GM18498 (cell line): ENCODE measurements at regions not wholly inside any gene's neighbourhood (a gene's known extent, or its start where the extent isn't known, plus 50 kb on each side); places are given as distances from the start of the nearest gene placed in this dataset.
"Not testable (repeated sequence)": the region's sequence is repeated elsewhere in the genome, so short reads cannot be mapped to it uniquely, and the experiment has no call there.

Experiments used
- ATAC-seq: cut with Tn5 transposase; IDR thresholded peaks from one replicate; pipeline ENCODE4 v1.9.1; 2021; ENCODE audit warnings: mild to moderate bottlenecking, moderate library complexity; ENCODE audit not compliant: unreplicated experiment

GRCh38 chr14:55973911-55974630 lies 144.1 kb upstream of the PELI2 start:
- ATAC-seq: no peak

DNA sequence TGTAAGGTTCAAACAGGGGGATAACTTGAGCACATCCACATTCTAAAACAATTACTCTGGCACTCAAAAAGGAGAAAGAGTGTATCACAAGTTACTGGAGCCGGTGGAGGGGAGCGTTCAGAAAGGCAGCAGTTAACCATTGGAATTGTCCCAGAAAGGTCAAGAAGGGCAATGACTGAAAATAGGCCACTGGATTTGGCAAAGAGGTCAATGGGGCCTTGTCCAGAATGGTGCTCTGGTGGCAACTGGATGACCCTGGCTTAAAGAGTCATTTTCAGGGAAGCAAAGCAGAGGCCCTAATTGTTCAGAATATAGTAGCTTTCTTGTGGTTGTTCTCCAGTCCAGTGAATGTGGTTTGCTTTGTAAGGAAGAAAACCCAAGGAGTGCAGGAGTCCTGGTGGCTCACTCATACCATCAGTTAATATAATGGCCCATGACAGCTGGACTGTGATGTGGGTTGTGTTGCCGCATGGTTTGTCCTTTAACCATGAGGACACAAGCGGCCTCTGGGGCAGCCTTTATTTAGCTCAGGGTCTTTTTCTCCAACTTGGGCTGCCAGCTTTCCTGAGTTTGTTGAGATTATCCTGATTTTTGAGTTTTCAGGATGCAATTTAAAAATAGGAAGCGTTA lies 142.8 kb upstream of the PELI2 start:
- ATAC-seq: no peak

DNA sequence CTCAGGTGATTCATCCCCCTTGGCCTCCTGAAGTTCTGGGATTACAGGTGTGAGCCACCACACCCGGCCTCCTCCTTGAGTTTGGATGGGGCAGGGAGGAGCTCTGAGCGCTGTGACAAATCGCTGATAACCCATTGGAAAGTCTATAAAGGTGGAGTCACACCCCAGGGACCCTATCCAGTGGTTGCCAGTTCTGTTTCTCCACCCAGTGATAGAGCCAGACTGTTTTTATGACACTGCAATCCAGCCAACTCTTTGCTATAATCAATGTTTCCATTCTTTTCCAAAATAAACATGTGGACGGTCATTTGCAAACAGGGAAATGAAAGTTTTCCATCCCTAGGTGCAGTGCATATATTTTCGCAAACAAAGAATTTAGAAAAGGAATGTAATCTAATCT lies 142.0 kb upstream of the PELI2 start:
- ATAC-seq: no peak

DNA sequence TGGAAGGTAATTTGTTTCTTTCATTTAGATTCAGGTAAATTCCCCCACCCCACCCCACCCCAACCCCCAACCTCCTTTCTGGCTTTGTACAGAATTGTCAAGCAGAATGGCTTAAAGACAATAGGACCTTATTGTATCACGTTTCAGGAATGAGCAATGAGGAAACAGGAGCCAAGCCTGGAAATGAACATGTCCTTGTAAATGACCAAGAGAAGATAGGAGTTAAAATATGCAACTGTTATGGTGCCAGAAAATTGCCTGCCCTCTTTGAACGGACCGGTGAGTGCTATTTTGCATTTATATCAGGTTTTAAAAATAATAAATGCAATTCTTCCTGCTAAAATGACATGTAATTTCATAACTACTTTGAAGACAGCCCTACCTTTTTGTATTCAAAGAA lies 141.6 kb upstream of the PELI2 start:
- ATAC-seq: no peak

DNA sequence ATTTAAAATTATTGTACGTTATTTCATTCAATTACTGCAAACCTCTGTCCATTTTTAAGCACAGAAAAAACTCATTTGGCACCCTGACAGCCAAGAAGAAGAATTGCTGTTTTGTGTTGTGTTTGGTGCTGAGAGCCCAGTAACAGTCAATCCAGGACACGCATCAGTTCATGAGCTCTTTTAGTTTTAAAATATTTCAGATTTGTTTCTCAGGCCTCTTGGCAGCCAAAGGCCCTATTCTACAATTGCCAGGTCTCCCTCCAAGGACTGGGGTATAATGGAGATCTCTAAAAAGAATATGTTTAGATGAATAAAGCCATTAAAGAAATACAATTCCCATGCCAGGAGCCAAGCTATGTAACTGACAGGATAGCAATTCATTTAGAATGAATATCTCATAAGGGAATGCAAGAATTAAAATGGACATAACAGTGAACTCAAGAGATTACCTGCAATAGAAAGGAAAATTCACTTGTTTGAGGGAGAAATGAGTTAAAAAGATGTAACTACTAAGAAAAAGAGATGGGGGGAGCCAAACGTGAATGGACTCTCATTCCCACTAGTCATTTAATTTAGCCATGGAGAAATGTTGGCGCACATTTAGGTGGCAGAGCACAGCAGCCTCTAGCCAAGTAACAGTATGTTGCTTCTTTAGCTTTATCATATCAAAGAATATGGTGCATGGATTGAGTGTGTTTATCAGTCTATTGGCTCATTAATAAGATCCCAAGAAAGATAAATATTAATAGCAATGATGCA lies 140.6 kb upstream of the PELI2 start:
- ATAC-seq: no peak

GRCh38 chr14:55979096-55979495 lies 139.1 kb upstream of the PELI2 start:
- no peak for ATAC-seq

- ATAC-seq: no peak
Measured at GRCh38 chr14:55979781-55980180, 138.4 kb upstream of the PELI2 start.

DNA sequence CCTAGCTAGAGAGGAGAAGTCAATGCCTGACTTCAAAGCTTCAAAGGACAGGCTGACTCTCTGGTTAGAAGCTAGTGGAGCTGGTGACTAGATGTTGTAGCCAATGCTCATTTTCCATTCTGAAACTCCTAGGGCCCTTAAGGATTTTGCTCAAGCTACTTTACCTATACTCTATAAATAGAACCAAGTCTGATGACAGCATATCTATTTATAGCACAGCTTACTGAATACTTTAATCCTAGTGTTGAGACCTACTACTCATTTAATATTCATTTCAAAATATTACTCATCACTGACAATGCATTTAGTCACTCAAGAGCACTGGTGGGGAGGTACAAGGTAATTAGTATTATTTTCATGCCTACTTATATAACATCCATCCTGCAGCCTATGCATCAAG lies 137.2 kb upstream of the PELI2 start:
- ATAC-seq: no peak

DNA sequence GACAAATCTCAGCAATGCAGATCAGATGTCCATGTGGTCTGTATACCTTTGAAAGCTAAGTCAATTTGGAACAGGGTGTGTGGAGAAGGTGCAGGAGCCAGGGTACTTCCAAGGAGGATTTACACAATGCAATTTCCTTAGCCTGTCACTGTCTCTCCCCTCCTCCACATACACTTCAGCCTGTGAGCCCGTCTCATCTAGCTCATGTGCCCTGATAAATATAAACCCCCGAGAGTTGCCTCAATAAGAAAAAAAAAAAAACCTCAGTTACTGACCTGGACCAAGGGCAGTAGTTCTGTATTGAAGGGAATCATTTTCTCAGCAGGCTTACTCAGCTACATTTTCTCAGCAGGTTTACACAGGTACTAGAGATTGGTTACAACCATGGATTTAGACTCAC lies 132.1 kb upstream of the PELI2 start:
- ATAC-seq: no peak

DNA sequence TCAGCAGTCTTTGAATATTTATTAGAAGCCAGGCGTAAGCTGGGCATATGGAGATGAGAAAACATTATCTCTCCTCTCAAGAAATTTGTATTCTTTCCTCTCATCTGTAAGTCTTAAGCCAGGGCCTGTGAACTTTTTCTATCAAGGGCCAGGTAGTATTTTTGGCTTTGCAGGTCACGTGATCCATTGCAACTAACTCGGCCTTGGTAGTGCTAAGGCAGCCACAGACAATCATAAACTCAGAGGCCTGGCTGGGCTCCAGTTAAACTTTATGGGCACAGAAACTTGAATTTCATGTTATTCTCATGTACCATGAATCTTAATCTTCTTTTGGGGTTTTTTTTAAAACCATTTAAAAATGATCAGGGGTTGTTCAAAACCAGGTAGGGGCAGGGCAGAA lies 117.4 kb upstream of the PELI2 start:
- no peak for ATAC-seq

DNA sequence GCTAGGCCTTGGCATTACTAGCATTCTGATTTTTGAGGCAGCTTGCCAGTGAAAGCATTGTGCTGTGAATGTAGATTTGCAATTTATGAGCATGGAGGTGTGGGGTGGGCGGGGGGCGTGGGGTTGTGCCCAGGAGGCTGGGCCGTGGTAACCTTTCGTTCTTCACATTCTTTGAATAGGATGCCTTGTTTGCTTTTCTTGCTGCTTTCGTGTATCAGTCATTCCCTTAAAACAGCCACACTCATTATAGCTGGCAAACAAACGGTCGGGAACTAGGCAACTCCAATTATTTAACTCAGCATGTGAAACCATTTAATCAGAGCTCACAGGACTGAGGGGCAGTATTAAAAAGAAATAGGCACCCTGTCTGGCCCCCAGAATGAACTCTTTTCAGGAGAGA lies 115.9 kb upstream of the PELI2 start:
- ATAC-seq: no peak

GRCh38 chr14:56002876-56003625 lies 115.2 kb upstream of the PELI2 start:
- peak; percentile 84 for ATAC-seq

GRCh38 chr14:56004323-56004722 lies 113.9 kb upstream of the PELI2 start:
- no peak for ATAC-seq

DNA sequence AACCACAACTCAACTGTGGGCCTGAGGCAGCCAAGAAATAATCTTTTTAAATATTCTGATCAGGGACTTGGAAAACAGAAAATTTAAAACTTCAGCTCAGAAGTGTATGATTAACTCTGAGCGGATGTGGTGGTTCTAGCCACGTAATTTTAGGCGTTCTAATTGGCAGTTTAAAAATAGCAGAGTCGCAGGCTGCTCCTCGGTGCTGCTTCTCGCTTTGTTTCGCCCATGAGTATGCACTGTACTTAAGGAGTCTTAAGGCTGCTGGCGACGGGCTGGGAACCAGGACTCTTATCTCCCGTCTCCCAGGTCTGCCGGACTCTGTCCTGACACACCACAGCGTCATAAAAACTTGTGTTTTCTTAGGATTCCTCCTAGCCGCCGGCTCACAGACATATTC lies 113.4 kb upstream of the PELI2 start:
- peak; percentile 68 for ATAC-seq

- ATAC-seq: no peak
Measured at GRCh38 chr14:56005191-56006053, 112.8 kb upstream of the PELI2 start.

- ATAC-seq: not testable (repeated sequence)
Measured at GRCh38 chr14:56007491-56007890, 110.7 kb upstream of the PELI2 start.

DNA sequence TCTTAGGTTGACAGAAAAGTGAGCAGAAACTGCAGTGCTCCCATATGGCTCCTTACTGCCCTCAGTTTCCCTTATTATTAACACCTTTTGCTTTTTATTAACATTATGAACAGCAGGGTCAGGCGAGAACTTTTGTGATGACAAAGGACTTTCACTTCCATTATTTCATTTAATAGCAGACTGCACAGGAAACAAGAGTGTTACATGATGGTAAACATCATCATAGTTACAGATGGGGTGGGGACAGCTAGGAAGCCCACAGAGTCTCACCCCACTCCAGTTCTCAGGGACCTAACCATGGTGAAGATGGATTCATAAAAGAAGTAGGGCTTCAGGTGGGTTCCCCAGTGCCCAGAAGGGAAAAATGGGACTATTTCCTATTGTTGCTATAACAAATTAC lies 110.1 kb upstream of the PELI2 start:
- ATAC-seq: no peak

DNA sequence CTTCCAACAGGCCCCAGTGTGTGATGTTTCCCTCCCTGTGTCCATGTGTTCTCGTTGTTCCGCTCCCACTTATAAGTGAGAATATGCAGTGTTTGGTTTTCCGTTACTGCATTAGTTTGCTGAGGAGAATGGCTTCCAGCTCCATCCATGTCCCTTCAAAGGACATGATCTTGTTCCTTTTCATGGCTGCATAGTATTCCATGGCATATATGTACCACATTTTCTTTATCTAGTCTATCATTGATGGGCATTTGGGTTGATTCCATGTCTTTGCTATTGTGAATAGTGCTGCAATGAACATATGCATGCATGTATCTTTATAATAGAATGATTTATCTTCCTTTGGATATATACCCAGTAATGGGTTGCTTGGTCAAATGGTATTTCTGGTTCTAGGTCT lies 109.5 kb upstream of the PELI2 start:
- ATAC-seq: not testable (repeated sequence)

DNA sequence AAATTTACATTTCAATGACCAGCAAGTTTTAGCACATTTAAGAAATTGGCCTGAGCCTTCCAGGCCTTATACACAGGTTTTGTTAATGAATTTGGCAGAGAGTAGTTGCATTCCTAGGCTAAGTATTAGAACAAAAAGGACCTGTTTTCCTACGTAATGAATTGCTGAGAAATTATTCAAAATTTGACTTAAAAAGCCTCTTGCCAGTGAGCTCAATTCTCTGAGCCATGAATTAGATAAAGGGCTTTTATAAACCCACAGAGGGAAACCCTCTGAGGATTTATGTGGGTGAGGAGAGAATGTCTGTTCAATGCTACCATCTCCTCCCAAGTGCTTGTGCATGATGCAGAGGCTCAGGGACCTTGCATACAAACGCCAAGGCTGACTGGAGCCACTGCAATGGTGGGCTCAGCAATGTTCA lies 94.5 kb upstream of the PELI2 start:
- no peak for ATAC-seq

- no peak for ATAC-seq
Measured at GRCh38 chr14:56025191-56025590, 93.0 kb upstream of the PELI2 start.
